ENCODE measurements at regions not wholly inside any gene's neighbourhood (a gene's known extent, or its start where the extent isn't known, plus 50 kb on each side); places are given as distances from the start of the nearest gene placed in this dataset.

GRCh38 chr7:13687500-13687899 lies 302.0 kb downstream of the ETV1 start:
- TF ChIP-seq PKNOX1 (IDR thresholded peaks at IDR 0.05) (no peak), HDGF (IDR thresholded peaks at IDR 0.05; ENCODE audit: borderline replicate concordance) (no peak), SP1 (IDR thresholded peaks at IDR 0.05) (no peak), LEF1 (IDR thresholded peaks at IDR 0.05; ENCODE audit: borderline replicate concordance) (no peak)

Data from HEK293T (cell line).